ENCODE measurements at regions not wholly inside any gene's neighbourhood (a gene's known extent, or its start where the extent isn't known, plus 50 kb on each side); places are given as distances from the start of the nearest gene placed in this dataset.
A peak's percentile ranks its signal among the peaks of the same experiment; 100 is the strongest.

GRCh38 chr3:106035619-106036018 is 166.8 kb upstream of the CBLB start:
- Histone ChIP-seq H3K9ac (ENCODE audit: insufficient read depth in 1 of 2, low read length in 2 of 2) (no peak overlapping the region), H3K4me1 (ENCODE audit: control insufficient read depth in 5 of 5, insufficient read depth in 5 of 5, low read length in 5 of 5) (no peaks in the 10 kb centered on the region), H3K4me3 (no peak overlapping the region), H3K36me3 (ENCODE audit: control insufficient read depth in 4 of 4, insufficient read depth in 4 of 4, low read length in 4 of 4) (no peaks in the 10 kb centered on the region), H3K9me3 (ENCODE audit: control insufficient read depth in 4 of 4, insufficient read depth in 3 of 4, low read length in 3 of 4) (peaks cover 0 to 5% (median 0%) of the 10 kb centered on the region in 4 donors), H3K27me3 (ENCODE audit: control insufficient read depth in 3 of 3, insufficient read depth in 3 of 3, low read length in 2 of 3) (no peaks in the 10 kb centered on the region), H3K27ac (ENCODE audit: low read depth in 1 of 2, low read length in 1 of 2) (no peak overlapping the region)
- TF ChIP-seq, protein P1, sequence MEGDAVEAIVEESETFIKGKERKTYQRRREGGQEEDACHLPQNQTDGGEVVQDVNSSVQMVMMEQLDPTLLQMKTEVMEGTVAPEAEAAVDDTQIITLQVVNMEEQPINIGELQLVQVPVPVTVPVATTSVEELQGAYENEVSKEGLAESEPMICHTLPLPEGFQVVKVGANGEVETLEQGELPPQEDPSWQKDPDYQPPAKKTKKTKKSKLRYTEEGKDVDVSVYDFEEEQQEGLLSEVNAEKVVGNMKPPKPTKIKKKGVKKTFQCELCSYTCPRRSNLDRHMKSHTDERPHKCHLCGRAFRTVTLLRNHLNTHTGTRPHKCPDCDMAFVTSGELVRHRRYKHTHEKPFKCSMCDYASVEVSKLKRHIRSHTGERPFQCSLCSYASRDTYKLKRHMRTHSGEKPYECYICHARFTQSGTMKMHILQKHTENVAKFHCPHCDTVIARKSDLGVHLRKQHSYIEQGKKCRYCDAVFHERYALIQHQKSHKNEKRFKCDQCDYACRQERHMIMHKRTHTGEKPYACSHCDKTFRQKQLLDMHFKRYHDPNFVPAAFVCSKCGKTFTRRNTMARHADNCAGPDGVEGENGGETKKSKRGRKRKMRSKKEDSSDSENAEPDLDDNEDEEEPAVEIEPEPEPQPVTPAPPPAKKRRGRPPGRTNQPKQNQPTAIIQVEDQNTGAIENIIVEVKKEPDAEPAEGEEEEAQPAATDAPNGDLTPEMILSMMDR (IDR thresholded peaks at IDR 0.05; ENCODE audit: control extremely low read depth, extremely low read depth) = no peak
- DNase-seq (peak; percentile 15 to 66 (median 37)), ATAC-seq (ENCODE audit: insufficient read depth, low FRiP score) (no peak)
- WGBS, 2 donors = 63 to 85% methylated on average over 4 of the region's 4 CpGs

DNA sequence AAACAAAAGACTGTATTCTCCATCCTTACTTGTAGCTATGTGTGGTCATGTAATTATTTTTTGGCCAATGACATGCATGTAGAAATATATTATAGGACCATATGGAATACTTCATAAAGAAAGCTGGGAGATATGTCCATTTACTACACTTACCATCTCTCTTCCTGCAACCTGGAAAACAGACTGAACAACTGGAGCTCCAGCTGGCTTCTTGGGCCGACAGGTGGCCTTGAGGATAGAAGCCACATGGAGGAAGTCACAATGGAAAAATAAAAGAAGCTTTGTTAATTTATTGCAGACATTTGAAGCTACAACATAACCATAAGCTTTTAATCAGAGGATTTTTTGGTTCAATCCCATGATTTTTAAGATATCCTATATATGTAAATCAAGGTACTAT is 167.9 kb upstream of the CBLB start:
- Histone ChIP-seq H3K27me3 (ENCODE audit: control insufficient read depth in 3 of 3, insufficient read depth in 3 of 3, low read length in 2 of 3) (no peaks in the 10 kb centered on the region), H3K4me1 (ENCODE audit: control insufficient read depth in 5 of 5, insufficient read depth in 5 of 5, low read length in 5 of 5) (no peaks in the 10 kb centered on the region), H3K36me3 (ENCODE audit: control insufficient read depth in 4 of 4, insufficient read depth in 4 of 4, low read length in 4 of 4) (no peaks in the 10 kb centered on the region), H3K9me3 (ENCODE audit: control insufficient read depth in 4 of 4, insufficient read depth in 3 of 4, low read length in 3 of 4) (peaks cover 0 to 5% (median 0%) of the 10 kb centered on the region in 4 donors), H3K9ac (ENCODE audit: insufficient read depth in 1 of 2, low read length in 2 of 2) (no peak overlapping the region), H3K4me3 (no peak overlapping the region), H3K27ac (ENCODE audit: low read depth in 1 of 2, low read length in 1 of 2) (no peak overlapping the region)
- WGBS, 2 donors = 79 to 92% methylated on average over 1 of the region's 1 CpG
- DNase-seq = no peak
- ATAC-seq (ENCODE audit: insufficient read depth, low FRiP score) = no peak
- TF ChIP-seq, protein P1 (IDR thresholded peaks at IDR 0.05; ENCODE audit: control extremely low read depth, extremely low read depth) = no peak

DNA sequence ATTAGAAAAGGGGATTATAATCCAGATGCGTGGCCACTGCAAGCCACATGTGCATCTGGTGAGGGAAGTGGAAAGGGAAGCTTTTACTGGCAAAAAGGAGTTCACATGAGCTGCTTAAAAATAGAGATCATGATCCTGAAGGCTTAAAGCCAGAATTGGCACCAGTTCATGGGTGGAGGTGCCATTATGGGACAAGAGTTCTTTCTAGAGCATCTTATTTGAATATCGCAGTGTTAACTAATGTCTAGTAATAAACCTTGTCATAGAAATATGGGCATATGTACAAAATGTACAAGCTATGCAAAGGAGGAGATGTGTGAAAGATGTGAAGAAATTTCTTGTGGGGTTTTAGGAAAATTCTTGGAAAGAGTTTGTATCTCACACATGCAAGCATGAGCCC is 178.4 kb upstream of the CBLB start:
- Histone ChIP-seq H3K9me3 (ENCODE audit: control insufficient read depth in 4 of 4, insufficient read depth in 3 of 4, low read length in 3 of 4) (no peaks in the 10 kb centered on the region), H3K9ac (ENCODE audit: insufficient read depth in 1 of 2, low read length in 2 of 2) (no peak overlapping the region), H3K27ac (ENCODE audit: low read depth in 1 of 2, low read length in 1 of 2) (no peak overlapping the region), H3K27me3 (ENCODE audit: control insufficient read depth in 3 of 3, insufficient read depth in 3 of 3, low read length in 2 of 3) (no peaks in the 10 kb centered on the region), H3K4me1 (ENCODE audit: control insufficient read depth in 5 of 5, insufficient read depth in 5 of 5, low read length in 5 of 5) (no peaks in the 10 kb centered on the region), H3K36me3 (ENCODE audit: control insufficient read depth in 4 of 4, insufficient read depth in 4 of 4, low read length in 4 of 4) (no peaks in the 10 kb centered on the region), H3K4me3 (no peak overlapping the region)
- TF ChIP-seq, protein P1 (IDR thresholded peaks at IDR 0.05; ENCODE audit: control extremely low read depth, extremely low read depth) = no peak
- 94 to 98% methylated on average over 2 of the region's 2 CpGs for WGBS, 2 donors
- ATAC-seq (ENCODE audit: insufficient read depth, low FRiP score) (no peak), DNase-seq (no peak)

DNA sequence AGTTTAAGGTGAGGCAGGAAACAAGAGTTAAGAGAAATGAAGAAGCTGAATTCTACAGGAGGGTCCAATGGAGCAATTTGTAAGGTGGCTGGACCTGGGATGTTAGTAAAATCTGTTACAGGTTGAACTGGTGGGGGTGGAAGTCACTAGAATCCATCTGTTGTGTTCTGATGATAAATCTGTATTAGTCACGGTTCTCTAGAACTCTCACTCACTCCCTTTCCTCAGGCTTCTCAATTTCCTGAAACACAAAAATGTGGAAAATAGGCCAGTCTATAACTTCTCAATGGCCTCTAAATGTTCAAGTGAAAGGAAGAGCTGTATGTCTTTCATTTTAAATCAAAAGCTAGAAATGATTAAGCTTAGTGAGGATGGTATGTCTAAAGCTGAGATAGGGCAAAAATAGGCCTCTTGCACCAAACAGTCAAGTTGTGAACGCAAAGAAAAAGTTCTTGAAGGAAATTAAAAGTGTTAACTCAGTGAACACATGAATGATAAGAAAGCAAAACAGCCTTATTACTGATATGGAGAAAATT is 180.2 kb upstream of the CBLB start:
- DNase-seq (no peak), ATAC-seq (ENCODE audit: insufficient read depth, low FRiP score) (no peak)
- Histone ChIP-seq H3K4me1 (ENCODE audit: control insufficient read depth in 5 of 5, insufficient read depth in 5 of 5, low read length in 5 of 5) (no peaks in the 10 kb centered on the region), H3K27me3 (ENCODE audit: control insufficient read depth in 3 of 3, insufficient read depth in 3 of 3, low read length in 2 of 3) (no peaks in the 10 kb centered on the region), H3K27ac (ENCODE audit: low read depth in 1 of 2, low read length in 1 of 2) (no peak overlapping the region), H3K36me3 (ENCODE audit: control insufficient read depth in 4 of 4, insufficient read depth in 4 of 4, low read length in 4 of 4) (no peaks in the 10 kb centered on the region), H3K9me3 (ENCODE audit: control insufficient read depth in 4 of 4, insufficient read depth in 3 of 4, low read length in 3 of 4) (no peaks in the 10 kb centered on the region), H3K9ac (ENCODE audit: insufficient read depth in 1 of 2, low read length in 2 of 2) (no peak overlapping the region), H3K4me3 (no peak overlapping the region)
- TF ChIP-seq, protein P1 (IDR thresholded peaks at IDR 0.05; ENCODE audit: control extremely low read depth, extremely low read depth) = no peak
- WGBS, 2 donors = 88 to 92% methylated on average over 2 of the region's 2 CpGs
